GM10248 (cell line): ENCODE measurements at regions not wholly inside any gene's neighbourhood (a gene's known extent, or its start where the extent isn't known, plus 50 kb on each side); places are given as distances from the start of the nearest gene placed in this dataset.
"Not testable (repeated sequence)": the region's sequence is repeated elsewhere in the genome, so short reads cannot be mapped to it uniquely, and the experiment has no call there.

ENCODE experiments used
- CTCF ChIA-PET: fragments of 300-600 bp; sonication (Branson Sonifier 250); formaldehyde crosslinking; extraction: SDS; loops from one replicate; lab custom pipeline; 2021; ENCODE audit warnings: antibody characterized with exemption; lab: Yijun Ruan, JAX
- POLR2A ChIA-PET: fragments of 350-650 bp; sonication (Branson Sonifier 250); formaldehyde crosslinking; extraction: SDS; loops from one replicate; lab custom pipeline; 2020; ENCODE audit warnings: antibody characterized with exemption; lab: Yijun Ruan, JAX
- DNase-seq: peaks from one replicate; pipeline ENCODE4 v3.0.0; 2012; ENCODE audit errors: extremely low spot score
- TF ChIP-seq, protein P1 (sequence below): IDR thresholded peaks from 2 replicates; pipeline ENCODE4 v1.5.1; 2012; ENCODE audit warnings: mild to moderate bottlenecking, low read depth; ENCODE audit errors: extremely low read depth, missing control alignments, control extremely low read depth

DNA sequence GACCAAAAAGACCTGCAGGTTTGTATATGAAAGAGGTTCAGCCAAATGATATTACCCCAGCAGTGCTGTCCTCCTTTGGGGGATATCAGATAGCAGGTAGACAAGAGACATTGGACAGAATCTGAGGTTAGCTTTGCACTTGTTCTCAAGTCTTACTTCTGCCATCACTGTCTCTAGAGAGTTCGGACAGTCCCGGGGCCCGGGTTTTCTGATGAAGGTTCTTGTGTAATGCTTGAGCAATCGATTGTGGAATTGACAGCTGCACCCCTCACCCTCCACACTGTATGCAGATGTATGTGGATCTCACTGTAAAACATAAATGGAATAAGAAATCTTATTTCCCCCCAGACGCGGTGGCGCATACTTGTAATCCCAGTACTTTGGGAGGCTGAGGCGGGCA lies 56.2 kb upstream of the MORC3 start:
- ChIA-PET CTCF (interaction anchor here (0.9 to 1.3 kb wide), 4 partner anchors 10 to 46 kb away, joined by 3 to 6 read pairs (median 3); no protein-coding TSS in a partner anchor), POLR2A (no interaction called here)
- TF ChIP-seq, protein P1, sequence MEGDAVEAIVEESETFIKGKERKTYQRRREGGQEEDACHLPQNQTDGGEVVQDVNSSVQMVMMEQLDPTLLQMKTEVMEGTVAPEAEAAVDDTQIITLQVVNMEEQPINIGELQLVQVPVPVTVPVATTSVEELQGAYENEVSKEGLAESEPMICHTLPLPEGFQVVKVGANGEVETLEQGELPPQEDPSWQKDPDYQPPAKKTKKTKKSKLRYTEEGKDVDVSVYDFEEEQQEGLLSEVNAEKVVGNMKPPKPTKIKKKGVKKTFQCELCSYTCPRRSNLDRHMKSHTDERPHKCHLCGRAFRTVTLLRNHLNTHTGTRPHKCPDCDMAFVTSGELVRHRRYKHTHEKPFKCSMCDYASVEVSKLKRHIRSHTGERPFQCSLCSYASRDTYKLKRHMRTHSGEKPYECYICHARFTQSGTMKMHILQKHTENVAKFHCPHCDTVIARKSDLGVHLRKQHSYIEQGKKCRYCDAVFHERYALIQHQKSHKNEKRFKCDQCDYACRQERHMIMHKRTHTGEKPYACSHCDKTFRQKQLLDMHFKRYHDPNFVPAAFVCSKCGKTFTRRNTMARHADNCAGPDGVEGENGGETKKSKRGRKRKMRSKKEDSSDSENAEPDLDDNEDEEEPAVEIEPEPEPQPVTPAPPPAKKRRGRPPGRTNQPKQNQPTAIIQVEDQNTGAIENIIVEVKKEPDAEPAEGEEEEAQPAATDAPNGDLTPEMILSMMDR, result no peak
- no peak for DNase-seq

DNA sequence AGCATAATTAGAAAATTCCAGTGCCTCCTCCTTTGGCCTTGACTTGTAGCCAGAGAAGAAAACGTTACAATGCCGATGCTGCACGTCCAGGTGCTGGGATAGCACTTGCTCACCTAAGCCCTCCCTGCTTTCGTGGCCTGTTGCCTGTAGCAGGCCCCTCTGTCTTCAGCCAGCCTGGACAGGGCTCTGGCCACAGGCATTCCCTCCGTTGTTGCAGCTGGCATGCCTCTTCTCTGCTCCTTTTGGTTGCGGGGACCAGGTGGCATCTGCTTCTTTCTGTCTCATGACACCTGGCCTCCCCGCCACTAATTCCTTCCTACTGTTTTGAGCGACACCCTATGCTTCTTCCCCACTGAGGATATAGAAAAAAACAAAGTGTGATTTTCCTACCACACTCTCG lies 54.6 kb upstream of the MORC3 start:
- TF ChIP-seq, protein P1, result no peak
- DNase-seq, result no peak
- CTCF ChIA-PET, result interaction anchor here (2.5 kb wide), 1 partner anchor 9 kb away, joined by 11 read pairs; no protein-coding TSS in a partner anchor
- POLR2A ChIA-PET, result no interaction called here

DNA sequence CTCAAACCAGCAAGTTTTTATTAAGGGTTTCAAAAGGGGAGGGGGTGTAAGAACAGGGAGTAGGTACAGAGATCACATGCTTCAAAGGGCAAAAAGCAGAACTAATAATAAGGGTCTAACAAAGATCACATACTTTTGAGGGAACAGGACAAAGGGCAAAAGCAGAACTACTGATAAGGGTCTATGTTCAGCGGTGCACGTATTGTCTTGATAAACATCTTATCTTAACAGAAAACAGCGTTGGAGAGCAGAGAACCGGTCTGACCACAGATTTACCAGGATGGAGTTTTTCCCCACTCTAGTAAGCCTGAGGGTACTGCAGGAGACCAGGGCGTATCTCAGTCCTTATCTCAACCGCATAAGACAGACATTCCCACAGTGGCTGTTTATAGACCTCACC lies 52.2 kb upstream of the MORC3 start:
- CTCF ChIA-PET, POLR2A ChIA-PET: not testable (repeated sequence)

DNA sequence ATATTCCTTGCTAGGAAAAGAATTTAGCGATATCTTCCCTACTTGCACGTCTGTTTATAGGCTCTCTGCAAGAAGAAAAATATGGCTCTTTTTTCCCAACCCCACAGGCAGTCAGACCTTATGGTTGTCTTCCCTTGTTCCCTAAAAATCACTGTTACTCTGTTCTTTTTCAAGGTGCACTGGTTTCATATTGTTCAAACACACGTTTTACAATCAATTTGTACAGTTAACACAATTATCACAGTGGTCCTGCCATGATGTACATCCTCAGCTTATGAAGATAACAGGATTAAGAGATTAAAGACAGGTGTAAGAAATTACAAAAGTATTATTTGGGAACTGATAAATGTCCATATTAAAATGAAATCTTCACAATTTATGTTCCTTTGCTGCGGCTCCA lies 51.7 kb upstream of the MORC3 start:
- POLR2A ChIA-PET, DNase-seq, CTCF ChIA-PET: not testable (repeated sequence)

More for the DNA sequence above, 52.2 kb upstream of the MORC3 start:
- DNase-seq, result not testable (repeated sequence)
